PC-9 (cell line): ENCODE measurements at regions not wholly inside any gene's neighbourhood (a gene's known extent, or its start where the extent isn't known, plus 50 kb on each side); places are given as distances from the start of the nearest gene placed in this dataset.

ENCODE experiments used
- CTCF ChIP-seq: fragments of 200-600 bp; sonication (generic); conservative IDR thresholded peaks from 2 replicates; pipeline ENCODE4 v1.6.1; 2017; ENCODE audit warnings: mixed run types, antibody characterized with exemption, mild to moderate bottlenecking, moderate library complexity
- EZH2 ChIP-seq: fragments of 200-600 bp; sonication (generic); IDR thresholded peaks from 2 replicates; pipeline ENCODE4 v1.8.0; 2017; ENCODE audit warnings: antibody characterized with exemption, low read depth

- TF ChIP-seq CTCF (no peak), EZH2 (no peak)
These were observed 144.6 kb downstream of the NECTIN1 start for GRCh38 chr11:119584193-119585042.
